ENCODE measurements at regions not wholly inside any gene's neighbourhood (a gene's known extent, or its start where the extent isn't known, plus 50 kb on each side); places are given as distances from the start of the nearest gene placed in this dataset.

- Histone ChIP-seq H3K9me3 (ENCODE audit: low read depth) (no peaks in the 10 kb centered on the region), H3K4me2 (no peak overlapping the region), H4K20me1 (ENCODE audit: insufficient read depth, poor library complexity, severe bottlenecking) (no peaks in the 10 kb centered on the region), H3K27ac (no peak overlapping the region), H3K4me1 (ENCODE audit: insufficient read depth) (no peaks in the 10 kb centered on the region), H3K27me3 (no peaks in the 10 kb centered on the region), H3K9me2 (replicated peaks; ENCODE audit: insufficient read depth) (no peaks in the 10 kb centered on the region), H3K79me2 (no peaks in the 10 kb centered on the region), H3K4me3 (no peak overlapping the region), H3K36me3 (replicated peaks; ENCODE audit: insufficient read depth, low read depth) (no peaks in the 10 kb centered on the region), H2AFZ (no peak overlapping the region)
- TF ChIP-seq EZH2 (IDR thresholded peaks at IDR 0.05; ENCODE audit: borderline replicate concordance) (no peak), CTCF (IDR thresholded peaks at IDR 0.05; ENCODE audit: poor library complexity) (no peak), EZH2phosphoT487 (IDR thresholded peaks at IDR 0.05; ENCODE audit: low read depth, severe bottlenecking, unreplicated experiment) (no peak)
- DNase-seq (ENCODE audit: low spot score), result no peak
- WGBS (ENCODE audit: low lambda C conversion rate, missing lambda C conversion rate), result 63% methylated on average over 1 of the region's 1 CpG
Observed at GRCh38 chr1:42096554-42096953, 56.7 kb upstream of the GUCA2B start.

GRCh38 chr1:42089246-42089645 lies 64.0 kb upstream of the GUCA2B start:
- Histone ChIP-seq H4K20me1 (ENCODE audit: insufficient read depth, poor library complexity, severe bottlenecking) (no peaks in the 10 kb centered on the region), H3K27me3 (no peaks in the 10 kb centered on the region), H3K9me2 (replicated peaks; ENCODE audit: insufficient read depth) (no peaks in the 10 kb centered on the region), H3K27ac (no peak overlapping the region), H3K9me3 (ENCODE audit: low read depth) (peaks cover 9% of the 10 kb centered on the region), H3K4me3 (no peak overlapping the region), H3K4me2 (no peak overlapping the region), H3K4me1 (ENCODE audit: insufficient read depth) (no peaks in the 10 kb centered on the region), H3K36me3 (replicated peaks; ENCODE audit: insufficient read depth, low read depth) (no peaks in the 10 kb centered on the region), H2AFZ (no peak overlapping the region), H3K79me2 (no peaks in the 10 kb centered on the region)
- WGBS (ENCODE audit: low lambda C conversion rate, missing lambda C conversion rate), result 76% methylated on average over 2 of the region's 2 CpGs
- no peak for DNase-seq (ENCODE audit: low spot score)
- no peak for TF ChIP-seq EZH2 (IDR thresholded peaks at IDR 0.05; ENCODE audit: borderline replicate concordance)
- TF ChIP-seq EZH2phosphoT487 (IDR thresholded peaks at IDR 0.05; ENCODE audit: low read depth, severe bottlenecking, unreplicated experiment), result no peak
- no peak for TF ChIP-seq CTCF (IDR thresholded peaks at IDR 0.05; ENCODE audit: poor library complexity)

- H3K4me2 ChIP-seq, result no peak overlapping the region
- no peaks in the 10 kb centered on the region for H4K20me1 ChIP-seq (ENCODE audit: insufficient read depth, poor library complexity, severe bottlenecking)
- no peaks in the 10 kb centered on the region for H3K4me1 ChIP-seq (ENCODE audit: insufficient read depth)
Observed at GRCh38 chr1:42086146-42086545, 67.1 kb upstream of the GUCA2B start.

More at GRCh38 chr1:42086146-42086545, 67.1 kb upstream of the GUCA2B start:
- no peaks in the 10 kb centered on the region for H3K9me2 ChIP-seq (replicated peaks; ENCODE audit: insufficient read depth)
- no peaks in the 10 kb centered on the region for H3K36me3 ChIP-seq (replicated peaks; ENCODE audit: insufficient read depth, low read depth)
- DNase-seq (ENCODE audit: low spot score), result no peak
- no peak overlapping the region for H3K27ac ChIP-seq
- H2AFZ ChIP-seq, result no peak overlapping the region
- H3K9me3 ChIP-seq (ENCODE audit: low read depth), result peaks cover 9% of the 10 kb centered on the region
- no peak overlapping the region for H3K4me3 ChIP-seq
- no peak for TF ChIP-seq CTCF (IDR thresholded peaks at IDR 0.05; ENCODE audit: poor library complexity)
- TF ChIP-seq EZH2phosphoT487 (IDR thresholded peaks at IDR 0.05; ENCODE audit: low read depth, severe bottlenecking, unreplicated experiment), result no peak
- no peak for TF ChIP-seq EZH2 (IDR thresholded peaks at IDR 0.05; ENCODE audit: borderline replicate concordance)
- H3K27me3 ChIP-seq, result no peaks in the 10 kb centered on the region
- H3K79me2 ChIP-seq, result no peaks in the 10 kb centered on the region

Measured in hepatocyte (in vitro differentiated cells).